ENCODE measurements at regions not wholly inside any gene's neighbourhood (a gene's known extent, or its start where the extent isn't known, plus 50 kb on each side); places are given as distances from the start of the nearest gene placed in this dataset.
"Not testable (repeated sequence)": the region's sequence is repeated elsewhere in the genome, so short reads cannot be mapped to it uniquely, and the experiment has no call there.

GRCh38 chr15:84135931-84136456, 99.6 kb upstream of the GOLGA6L4 start:
- H3K36me3 ChIP-seq; H3K9me3 ChIP-seq; DNase-seq; H3K27ac ChIP-seq; H3K4me1 ChIP-seq; H3K4me3 ChIP-seq; H3K27me3 ChIP-seq; intact Hi-C loops (cut with DNase I; ENCODE audit: low total_unique reads): not testable (repeated sequence)

- no peak overlapping the region for H3K27ac ChIP-seq
- no peak for TF ChIP-seq POLR2A (IDR thresholded peaks at IDR 0.05)
- TF ChIP-seq, protein P1, sequence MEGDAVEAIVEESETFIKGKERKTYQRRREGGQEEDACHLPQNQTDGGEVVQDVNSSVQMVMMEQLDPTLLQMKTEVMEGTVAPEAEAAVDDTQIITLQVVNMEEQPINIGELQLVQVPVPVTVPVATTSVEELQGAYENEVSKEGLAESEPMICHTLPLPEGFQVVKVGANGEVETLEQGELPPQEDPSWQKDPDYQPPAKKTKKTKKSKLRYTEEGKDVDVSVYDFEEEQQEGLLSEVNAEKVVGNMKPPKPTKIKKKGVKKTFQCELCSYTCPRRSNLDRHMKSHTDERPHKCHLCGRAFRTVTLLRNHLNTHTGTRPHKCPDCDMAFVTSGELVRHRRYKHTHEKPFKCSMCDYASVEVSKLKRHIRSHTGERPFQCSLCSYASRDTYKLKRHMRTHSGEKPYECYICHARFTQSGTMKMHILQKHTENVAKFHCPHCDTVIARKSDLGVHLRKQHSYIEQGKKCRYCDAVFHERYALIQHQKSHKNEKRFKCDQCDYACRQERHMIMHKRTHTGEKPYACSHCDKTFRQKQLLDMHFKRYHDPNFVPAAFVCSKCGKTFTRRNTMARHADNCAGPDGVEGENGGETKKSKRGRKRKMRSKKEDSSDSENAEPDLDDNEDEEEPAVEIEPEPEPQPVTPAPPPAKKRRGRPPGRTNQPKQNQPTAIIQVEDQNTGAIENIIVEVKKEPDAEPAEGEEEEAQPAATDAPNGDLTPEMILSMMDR (IDR thresholded peaks at IDR 0.05): peak; percentile 74 to 87 (median 83)
- DNase-seq: peak; percentile 69 to 79
- H3K9me3 ChIP-seq: no peaks in the 10 kb centered on the region
- no peaks in the 10 kb centered on the region for H3K27me3 ChIP-seq
- no peaks in the 10 kb centered on the region for H3K36me3 ChIP-seq
- no peak overlapping the region for H3K4me3 ChIP-seq
- no peaks in the 10 kb centered on the region for H3K4me1 ChIP-seq
- intact Hi-C loops (cut with DNase I; ENCODE audit: low total_unique reads): no loop called here
These were observed 92.7 kb upstream of the GOLGA6L4 start for GRCh38 chr15:84142888-84143337.

- no peaks in the 10 kb centered on the region for H3K9me3 ChIP-seq
- H3K36me3 ChIP-seq: no peaks in the 10 kb centered on the region
- DNase-seq: no peak
- no peak overlapping the region for H3K27ac ChIP-seq
- intact Hi-C loops (cut with DNase I; ENCODE audit: low total_unique reads): no loop called here
- H3K4me1 ChIP-seq: no peaks in the 10 kb centered on the region
- no peak overlapping the region for H3K4me3 ChIP-seq
- TF ChIP-seq, protein P1 (IDR thresholded peaks at IDR 0.05): no peak
- no peak for TF ChIP-seq POLR2A (IDR thresholded peaks at IDR 0.05)
- no peaks in the 10 kb centered on the region for H3K27me3 ChIP-seq
These were observed 91.7 kb upstream of the GOLGA6L4 start for GRCh38 chr15:84143753-84144314.

- intact Hi-C loops (cut with DNase I; ENCODE audit: low total_unique reads); H3K36me3 ChIP-seq; H3K4me1 ChIP-seq; H3K27me3 ChIP-seq; H3K9me3 ChIP-seq; H3K27ac ChIP-seq; DNase-seq; H3K4me3 ChIP-seq: not testable (repeated sequence)
These were observed 90.6 kb upstream of the GOLGA6L4 start for GRCh38 chr15:84144946-84145345.

DNA sequence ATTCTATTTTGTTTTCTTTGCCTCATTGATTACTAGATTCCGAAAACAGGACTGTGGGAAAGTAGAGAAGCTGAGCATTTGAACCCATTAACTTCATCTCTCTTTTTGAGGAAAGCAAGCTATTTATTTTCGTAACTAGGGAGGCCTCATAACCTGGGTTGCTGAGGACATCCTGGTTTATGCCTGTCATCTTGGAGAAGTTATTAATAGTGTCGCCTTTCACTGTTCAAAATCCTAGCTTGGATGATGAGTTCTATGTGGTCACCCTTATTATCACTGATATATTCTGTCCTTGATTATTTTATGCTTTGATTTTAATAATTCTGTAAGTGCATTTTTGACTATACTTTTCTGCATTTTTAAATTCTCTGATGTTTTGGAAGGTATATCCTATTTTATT, 89.3 kb upstream of the GOLGA6L4 start:
- intact Hi-C loops (cut with DNase I; ENCODE audit: low total_unique reads); H3K27ac ChIP-seq; H3K36me3 ChIP-seq; H3K27me3 ChIP-seq; DNase-seq; H3K4me3 ChIP-seq; H3K4me1 ChIP-seq; H3K9me3 ChIP-seq: not testable (repeated sequence)

DNA sequence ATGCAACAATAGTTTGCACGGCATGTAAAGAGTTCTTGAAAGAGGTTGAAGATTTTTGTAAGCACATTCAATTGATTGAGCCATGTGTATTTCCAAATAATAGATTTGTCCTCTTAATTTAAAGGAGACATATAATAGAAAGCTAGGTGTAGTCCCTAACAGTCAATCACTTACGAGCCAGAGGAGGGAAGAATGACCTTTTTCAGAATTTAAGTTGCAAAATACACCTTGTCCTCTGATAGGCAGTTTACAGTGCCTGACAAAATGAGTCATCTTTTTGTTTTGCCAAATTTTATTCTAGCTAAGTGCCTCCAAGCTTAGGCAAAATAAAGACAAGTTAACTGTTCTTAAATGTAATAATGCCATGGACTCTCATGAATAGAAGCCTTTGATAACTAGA, 88.3 kb upstream of the GOLGA6L4 start:
- H3K9me3 ChIP-seq; H3K4me1 ChIP-seq; H3K27ac ChIP-seq; DNase-seq; intact Hi-C loops (cut with DNase I; ENCODE audit: low total_unique reads); H3K36me3 ChIP-seq; H3K4me3 ChIP-seq; H3K27me3 ChIP-seq: not testable (repeated sequence)

DNA sequence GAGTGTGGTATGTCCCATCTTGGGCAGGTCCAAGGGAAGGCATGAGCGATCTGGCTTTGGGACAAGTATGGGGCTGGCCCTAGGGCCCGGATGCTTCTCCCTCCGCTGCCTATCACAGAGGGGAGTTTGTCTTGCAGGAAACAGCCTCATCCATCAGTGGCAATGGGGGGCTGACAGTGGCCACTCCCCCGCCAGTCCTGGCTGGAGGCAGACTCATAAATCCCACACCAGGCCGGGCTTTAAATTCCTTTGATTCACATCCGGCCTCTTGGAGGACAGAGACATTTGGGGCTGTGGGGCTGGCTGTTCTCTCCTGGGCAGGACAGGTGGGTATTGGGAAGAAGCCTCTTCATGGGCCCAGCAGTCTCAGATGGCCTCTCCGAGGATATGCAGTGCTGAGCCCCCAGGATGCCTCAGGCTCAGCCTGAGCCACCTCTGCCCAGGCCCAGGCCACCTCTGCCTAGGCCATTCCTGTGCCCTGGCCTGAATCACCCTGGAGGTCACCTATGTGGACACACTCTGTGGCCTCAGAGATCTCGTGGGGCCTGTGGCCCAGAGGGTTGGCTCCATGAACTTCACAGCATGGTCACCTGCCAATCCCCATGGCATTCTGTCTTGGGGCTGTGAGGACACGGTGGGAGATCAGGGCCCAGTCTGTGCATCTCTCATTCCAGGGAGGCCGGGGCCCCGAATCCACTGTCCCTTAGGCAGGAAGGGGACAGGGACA, 84.2 kb upstream of the GOLGA6L4 start:
- Histone ChIP-seq H3K36me3 (no peaks in the 10 kb centered on the region), H3K4me3 (no peak overlapping the region)
- DNase-seq: peak in 1 of 2 donors; percentile 32

DNA sequence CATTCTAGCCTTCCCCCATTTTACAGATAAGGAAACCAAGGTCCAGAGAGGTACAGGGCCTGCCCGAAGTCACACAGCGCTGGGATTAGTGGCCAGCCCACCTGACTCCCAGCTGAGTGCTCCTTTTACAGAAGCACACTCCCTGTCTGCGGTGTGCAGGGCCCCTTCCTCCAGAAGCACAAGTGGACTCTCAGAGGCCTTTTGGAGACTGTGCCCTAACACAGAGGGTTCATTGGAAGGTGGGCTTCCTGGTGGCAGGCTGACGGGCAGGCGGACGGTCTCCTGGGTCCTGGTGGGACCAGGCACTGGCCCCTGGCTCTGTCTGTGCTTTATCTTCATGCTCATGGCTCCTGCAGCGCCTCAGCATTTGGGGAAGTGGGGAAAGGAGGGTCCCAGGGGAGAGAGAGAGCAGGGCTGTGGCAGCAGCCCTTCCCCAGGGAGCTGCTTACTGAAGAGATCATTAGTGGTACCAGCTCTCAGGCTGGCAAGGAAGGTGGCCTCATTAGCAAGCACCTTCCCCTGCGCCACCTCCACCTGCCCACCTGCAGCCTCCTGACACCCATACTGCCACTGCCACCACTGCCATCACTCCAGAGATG, 83.1 kb upstream of the GOLGA6L4 start:
- H3K4me3 ChIP-seq; H3K36me3 ChIP-seq; H3K27me3 ChIP-seq; intact Hi-C loops (cut with DNase I; ENCODE audit: low total_unique reads); DNase-seq; H3K27ac ChIP-seq; H3K9me3 ChIP-seq; H3K4me1 ChIP-seq: not testable (repeated sequence)

More for the DNA sequence above, 84.2 kb upstream of the GOLGA6L4 start:
- Histone ChIP-seq H3K27ac (no peak overlapping the region), H3K27me3 (no peaks in the 10 kb centered on the region), H3K9me3 (no peaks in the 10 kb centered on the region), H3K4me1 (no peaks in the 10 kb centered on the region)
- TF ChIP-seq POLR2A (IDR thresholded peaks at IDR 0.05): no peak
- TF ChIP-seq, protein P1 (IDR thresholded peaks at IDR 0.05): no peak
- intact Hi-C loops (cut with DNase I; ENCODE audit: low total_unique reads): no loop called here

- H3K4me3 ChIP-seq; H3K36me3 ChIP-seq; H3K4me1 ChIP-seq; DNase-seq; H3K27ac ChIP-seq; H3K9me3 ChIP-seq; H3K27me3 ChIP-seq; intact Hi-C loops (cut with DNase I; ENCODE audit: low total_unique reads): not testable (repeated sequence)
These were observed 81.9 kb upstream of the GOLGA6L4 start for GRCh38 chr15:84153655-84154140.

DNA sequence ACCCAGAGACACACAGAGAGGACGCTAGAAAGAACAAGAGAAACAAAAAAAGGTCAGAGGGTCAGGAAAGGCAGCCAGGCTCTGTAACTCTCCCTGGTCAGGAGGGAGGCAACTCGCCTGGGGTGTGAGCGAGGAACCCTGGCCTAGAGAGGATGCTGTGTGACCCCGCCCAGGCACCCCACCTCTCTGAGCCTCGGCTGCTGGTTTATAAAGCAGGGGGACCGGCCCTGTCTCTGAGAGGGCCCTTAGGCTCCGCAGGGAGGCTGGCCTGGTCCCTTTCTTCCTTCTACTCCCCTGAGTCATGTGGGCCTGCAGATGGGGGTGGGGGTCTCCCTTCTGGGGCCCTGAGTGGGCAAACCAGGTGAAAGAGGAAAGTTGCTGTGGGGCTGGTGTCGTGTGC, 81.3 kb upstream of the GOLGA6L4 start:
- H3K27me3 ChIP-seq; H3K4me1 ChIP-seq; intact Hi-C loops (cut with DNase I; ENCODE audit: low total_unique reads); DNase-seq; H3K36me3 ChIP-seq; H3K4me3 ChIP-seq; H3K27ac ChIP-seq; H3K9me3 ChIP-seq: not testable (repeated sequence)

Measured in uterus (tissue), 3 donors.